Common myeloid progenitor, CD34-positive (primary cell): ENCODE measurements at regions not wholly inside any gene's neighbourhood (a gene's known extent, or its start where the extent isn't known, plus 50 kb on each side); places are given as distances from the start of the nearest gene placed in this dataset.

Source experiments
- CTCF ChIA-PET: fragments of 350-600 bp; sonication (Branson Sonifier 250); formaldehyde crosslinking; loops from one replicate; lab custom pipeline; 2021; ENCODE audit warnings: antibody characterized with exemption; lab: Charles Lee
- POLR2A ChIA-PET: fragments of 350-600 bp; sonication (Branson Sonifier 250); formaldehyde crosslinking; loops from one replicate; lab custom pipeline; 2021; ENCODE audit warnings: antibody characterized with exemption; lab: Charles Lee
- DNase-seq, 3 donors: peaks; one replicate each; pipeline versions ENCODE4 v3.0.0 to v3.0.0-alpha.2; 2013
- H3K27ac ChIP-seq, 2 experiments: 1 replicate in 1 of 2; 2 replicates in 1 of 2; pipeline ENCODE4 v1.7.0; 2013; ENCODE audit warnings: inconsistent platforms in 2 of 2, low read length in 2 of 2, mild to moderate bottlenecking in 2 of 2, low read depth in 1 of 2, moderate library complexity in 1 of 2; ENCODE audit not compliant: severe bottlenecking in 2 of 2, insufficient read depth in 1 of 2, poor library complexity in 1 of 2
- H3K27me3 ChIP-seq, 5 experiments: replicated peaks in 2 of 5; 1 replicate in 3 of 5; 2 replicates in 2 of 5; pipeline versions ENCODE4 v1.6.1 to v1.7.0; 2013; ENCODE audit warnings: low read length in 4 of 5, mild to moderate bottlenecking in 2 of 5, moderate library complexity in 2 of 5, inconsistent platforms in 1 of 5; ENCODE audit not compliant: insufficient read depth in 5 of 5, control insufficient read depth in 4 of 5
- H3K36me3 ChIP-seq, 4 experiments: 1 replicate in 2 of 4; 2 replicates in 2 of 4; pipeline versions ENCODE4 v1.6.1 to v1.7.0; 2013; ENCODE audit warnings: low read length in 3 of 4, control low read depth in 1 of 4, mild to moderate bottlenecking in 1 of 4; ENCODE audit not compliant: control insufficient read depth in 4 of 4, insufficient read depth in 4 of 4
- H3K4me1 ChIP-seq, 4 experiments: 1 replicate in 3 of 4; 2 replicates in 1 of 4; pipeline versions ENCODE4 v1.6.1 to v1.7.1; 2013; ENCODE audit warnings: low read length in 3 of 4, mild to moderate bottlenecking in 3 of 4, control low read depth in 1 of 4, inconsistent platforms in 1 of 4, moderate library complexity in 1 of 4; ENCODE audit not compliant: control insufficient read depth in 4 of 4, insufficient read depth in 4 of 4; ENCODE audit errors: control extremely low read depth in 1 of 4
- H3K4me3 ChIP-seq, 7 experiments: 1 replicate in 4 of 7; 2 replicates in 3 of 7; pipeline versions ENCODE4 v1.5.1 to v1.7.0; 2013; ENCODE audit warnings: mild to moderate bottlenecking in 7 of 7, low read length in 6 of 7, moderate library complexity in 6 of 7, inconsistent platforms in 2 of 7, low read depth in 2 of 7, control low read depth in 1 of 7; ENCODE audit not compliant: insufficient read depth in 4 of 7, control insufficient read depth in 1 of 7; ENCODE audit errors: extremely low read depth in 1 of 7
- H3K9me3 ChIP-seq, 5 experiments: 1 replicate in 4 of 5; 2 replicates in 1 of 5; pipeline versions ENCODE4 v1.6.1 to v1.7.1; 2013; ENCODE audit warnings: low read length in 4 of 5, mild to moderate bottlenecking in 2 of 5, inconsistent platforms in 1 of 5, low read depth in 1 of 5, moderate library complexity in 1 of 5; ENCODE audit not compliant: control insufficient read depth in 4 of 5, insufficient read depth in 2 of 5; ENCODE audit errors: control extremely low read depth in 1 of 5
- WGBS: methylation state at CpG from one replicate; pipeline ENCODE4 v1.1.5; 2013; ENCODE audit not compliant: insufficient coverage; 5-methylcytosine and 5-hydroxymethylcytosine counted together

- Histone ChIP-seq H3K27ac (no peak overlapping the region), H3K9me3 (no peaks in the 10 kb centered on the region), H3K27me3 (no peaks in the 10 kb centered on the region), H3K36me3 (no peaks in the 10 kb centered on the region), H3K4me1 (peaks cover 0 to 2% (median 0%) of the 10 kb centered on the region in 4 experiments), H3K4me3 (no peak overlapping the region)
- ChIA-PET CTCF (interaction anchor here (0.7 to 13.0 kb wide), 14 partner anchors 8 to 445 kb away, joined by 3 to 109 read pairs (median 4); no protein-coding TSS in a partner anchor), POLR2A (no interaction called here)
- WGBS = 76% methylated on average over 4 of the region's 8 CpGs
- peak; percentile 40 to 76 (median 74) for DNase-seq
These were observed 85.6 kb downstream of the CD8B2 start for GRCh38 chr2:106572541-106573450.

GRCh38 chr2:106573773-106574172 lies 86.6 kb downstream of the CD8B2 start:
- Histone ChIP-seq H3K4me3 (no peak overlapping the region), H3K27ac (no peak overlapping the region), H3K27me3 (no peaks in the 10 kb centered on the region), H3K36me3 (no peaks in the 10 kb centered on the region), H3K4me1 (peaks cover 0 to 4% (median 0%) of the 10 kb centered on the region in 4 experiments), H3K9me3 (no peaks in the 10 kb centered on the region)
- ChIA-PET CTCF (interaction anchor here (0.8 to 13.0 kb wide), 8 partner anchors 8 to 36 kb away, joined by 3 to 109 read pairs (median 6); no protein-coding TSS in a partner anchor), POLR2A (no interaction called here)
- no peak for DNase-seq

- H3K4me3 ChIP-seq = no peak overlapping the region
- H3K27me3 ChIP-seq = peaks cover 0 to 3% (median 0%) of the 10 kb centered on the region in 5 experiments
- CTCF ChIA-PET = no interaction called here
- no peak overlapping the region for H3K27ac ChIP-seq
- H3K9me3 ChIP-seq = no peaks in the 10 kb centered on the region
- no peaks in the 10 kb centered on the region for H3K36me3 ChIP-seq
- DNase-seq = no peak
- POLR2A ChIA-PET = no interaction called here
- WGBS = 96% methylated on average over 5 of the region's 6 CpGs
- peaks cover 0 to 13% (median 3%) of the 10 kb centered on the region in 4 experiments for H3K4me1 ChIP-seq
These were observed 88.8 kb downstream of the CD8B2 start for GRCh38 chr2:106575955-106576354.

GRCh38 chr2:106577255-106577651 lies 90.1 kb downstream of the CD8B2 start:
- Histone ChIP-seq H3K9me3 (no peaks in the 10 kb centered on the region), H3K27me3 (peaks cover 0 to 9% (median 2%) of the 10 kb centered on the region in 5 experiments), H3K4me3 (no peak overlapping the region), H3K27ac (no peak overlapping the region), H3K36me3 (no peaks in the 10 kb centered on the region), H3K4me1 (peaks cover 2 to 21% (median 9%) of the 10 kb centered on the region in 4 experiments)
- ChIA-PET POLR2A (no interaction called here), CTCF (interaction anchor here (0.8 to 2.0 kb wide), 3 partner anchors 11 to 344 kb away, joined by 3 to 6 read pairs (median 5); no protein-coding TSS in a partner anchor)
- 100% methylated on average over 4 of the region's 5 CpGs for WGBS
- no peak for DNase-seq

- WGBS = 67% methylated on average over 4 of the region's 9 CpGs
- CTCF ChIA-PET = interaction anchor here (6.7 to 8.1 kb wide), 2 partner anchors 12 to 36 kb away, joined by 62 to 109 read pairs; no protein-coding TSS in a partner anchor
- no peak overlapping the region for H3K27ac ChIP-seq
- peaks cover 0 to 17% (median 12%) of the 10 kb centered on the region in 5 experiments for H3K27me3 ChIP-seq
- POLR2A ChIA-PET = no interaction called here
- H3K36me3 ChIP-seq = no peaks in the 10 kb centered on the region
- H3K4me1 ChIP-seq = peaks cover 2 to 22% (median 14%) of the 10 kb centered on the region in 4 experiments
- no peak for DNase-seq
- H3K9me3 ChIP-seq = no peaks in the 10 kb centered on the region
- no peak overlapping the region for H3K4me3 ChIP-seq
These were observed 92.6 kb downstream of the CD8B2 start for GRCh38 chr2:106579750-106580197.

- WGBS = 80% methylated on average over 4 of the region's 5 CpGs
- peaks cover 0 to 2% (median 0%) of the 10 kb centered on the region in 5 experiments for H3K9me3 ChIP-seq
- H3K27ac ChIP-seq = no peak overlapping the region
- DNase-seq = no peak
- ChIA-PET POLR2A (no interaction called here), CTCF (interaction anchor here (6.7 to 8.1 kb wide), 2 partner anchors 12 to 36 kb away, joined by 62 to 109 read pairs; no protein-coding TSS in a partner anchor)
- peaks cover 0 to 17% (median 12%) of the 10 kb centered on the region in 5 experiments for H3K27me3 ChIP-seq
- H3K36me3 ChIP-seq = no peaks in the 10 kb centered on the region
- H3K4me3 ChIP-seq = no peak overlapping the region
- peaks cover 2 to 22% (median 14%) of the 10 kb centered on the region in 4 experiments for H3K4me1 ChIP-seq
These were observed 93.1 kb downstream of the CD8B2 start for GRCh38 chr2:106580241-106580640.
